Endodermal cell (in vitro differentiated cells): ENCODE measurements at regions not wholly inside any gene's neighbourhood (a gene's known extent, or its start where the extent isn't known, plus 50 kb on each side); places are given as distances from the start of the nearest gene placed in this dataset.

Experiments
- DNase-seq: peaks from one replicate; pipeline ENCODE4 v3.0.0-alpha.2; 2017
- H3K27ac ChIP-seq: 2 replicates; pipeline ENCODE4 v1.5.1; 2013; ENCODE audit warnings: mild to moderate bottlenecking, low read depth, low read length, moderate library complexity
- H3K27me3 ChIP-seq: 2 replicates; pipeline ENCODE4 v1.6.1; 2013; ENCODE audit warnings: mild to moderate bottlenecking, low read length, moderate library complexity; ENCODE audit not compliant: insufficient read depth, control insufficient read depth, poor library complexity, severe bottlenecking
- H3K36me3 ChIP-seq: 2 replicates; pipeline ENCODE4 v1.7.0; 2013; ENCODE audit warnings: mild to moderate bottlenecking, low read length, moderate library complexity; ENCODE audit not compliant: control insufficient read depth, insufficient read depth
- H3K4me1 ChIP-seq: one replicate; pipeline ENCODE4 v1.7.0; 2013; ENCODE audit warnings: low read length; ENCODE audit not compliant: control insufficient read depth, insufficient read depth
- H3K4me3 ChIP-seq: 2 replicates; pipeline ENCODE4 v1.5.1; 2013; ENCODE audit warnings: mild to moderate bottlenecking, low read length, moderate library complexity
- H3K9ac ChIP-seq: 2 replicates; pipeline ENCODE4 v1.6.1; 2013; ENCODE audit warnings: mild to moderate bottlenecking, low read length, moderate library complexity; ENCODE audit not compliant: poor library complexity, severe bottlenecking; ENCODE audit errors: extremely low read depth
- H3K9me3 ChIP-seq: 2 replicates; pipeline ENCODE4 v1.6.1; 2013; ENCODE audit warnings: mild to moderate bottlenecking, low read length, moderate library complexity; ENCODE audit not compliant: control insufficient read depth
- H3K27ac Mint-ChIP-seq: 2 replicates; pipeline ENCODE4 v1.8.0; 2020; ENCODE audit warnings: mixed read lengths
- H3K27me3 Mint-ChIP-seq: 2 replicates; pipeline ENCODE4 v1.8.0; 2021; ENCODE audit warnings: mild to moderate bottlenecking, mixed read lengths; ENCODE audit not compliant: insufficient read depth
- H3K36me3 Mint-ChIP-seq: 2 replicates; pipeline ENCODE4 v1.8.0; 2020; ENCODE audit warnings: low read depth, mixed read lengths
- H3K4me1 Mint-ChIP-seq: 2 replicates; pipeline ENCODE4 v1.8.0; 2020; ENCODE audit warnings: mixed read lengths
- H3K4me3 Mint-ChIP-seq: 2 replicates; pipeline ENCODE4 v1.8.0; 2020; ENCODE audit warnings: mild to moderate bottlenecking, moderate library complexity, mixed read lengths
- H3K9me3 Mint-ChIP-seq: 2 replicates; pipeline ENCODE4 v1.8.0; 2020; ENCODE audit warnings: mild to moderate bottlenecking, mixed read lengths
- CTCF ChIP-seq: fragments of 200-600 bp; sonication (generic); conservative IDR thresholded peaks from 2 replicates; pipeline ENCODE4 v1.5.0; 2021; ENCODE audit warnings: antibody characterized with exemption, mild to moderate bottlenecking
- WGBS, 2 experiments: methylation state at CpG; one replicate each; pipeline versions ENCODE4 v1.1.5 to v1.1.7; 2013; ENCODE audit warnings: missing lambda C conversion rate in 2 of 2, mixed read lengths in 1 of 2; ENCODE audit not compliant: insufficient coverage in 1 of 2, insufficient read length in 1 of 2; 5-methylcytosine and 5-hydroxymethylcytosine counted together

GRCh38 chr9:11347437-11347836, 734.6 kb upstream of the PTPRD start:
- no peak for TF ChIP-seq CTCF
- H3K36me3 ChIP-seq = no peaks in the 10 kb centered on the region
- H3K27me3 Mint-ChIP-seq = no peaks in the 10 kb centered on the region
- DNase-seq = no peak
- H3K36me3 Mint-ChIP-seq = no peaks in the 10 kb centered on the region
- H3K4me1 Mint-ChIP-seq = peaks cover 8% of the 10 kb centered on the region
- H3K9me3 ChIP-seq = peaks cover 11% of the 10 kb centered on the region
- H3K27ac ChIP-seq = no peak overlapping the region
- H3K4me3 Mint-ChIP-seq = no peak overlapping the region
- H3K27me3 ChIP-seq = no peaks in the 10 kb centered on the region
- H3K9me3 Mint-ChIP-seq = no peaks in the 10 kb centered on the region
- H3K27ac Mint-ChIP-seq = no peak overlapping the region
- no peak overlapping the region for H3K9ac ChIP-seq
- no peak overlapping the region for H3K4me3 ChIP-seq
- no peaks in the 10 kb centered on the region for H3K4me1 ChIP-seq

GRCh38 chr9:11348366-11348765, 735.6 kb upstream of the PTPRD start:
- Histone ChIP-seq H3K4me1 (no peaks in the 10 kb centered on the region), H3K9me3 (peaks cover 11% of the 10 kb centered on the region), H3K4me3 (no peak overlapping the region), H3K27ac (no peak overlapping the region), H3K36me3 (no peaks in the 10 kb centered on the region), H3K27me3 (no peaks in the 10 kb centered on the region), H3K9ac (no peak overlapping the region)
- no peak overlapping the region for H3K27ac Mint-ChIP-seq
- peaks cover 5% of the 10 kb centered on the region for H3K4me1 Mint-ChIP-seq
- WGBS, 2 experiments = 92 to 100% methylated on average over 3 to 5 of the region's 5 CpGs
- H3K9me3 Mint-ChIP-seq = no peaks in the 10 kb centered on the region
- DNase-seq = no peak
- no peaks in the 10 kb centered on the region for H3K36me3 Mint-ChIP-seq
- H3K27me3 Mint-ChIP-seq = no peaks in the 10 kb centered on the region
- H3K4me3 Mint-ChIP-seq = no peak overlapping the region
- no peak for TF ChIP-seq CTCF

- no peaks in the 10 kb centered on the region for H3K36me3 ChIP-seq
- peaks cover 11% of the 10 kb centered on the region for H3K9me3 ChIP-seq
- DNase-seq = no peak
- peaks cover 5% of the 10 kb centered on the region for H3K4me1 Mint-ChIP-seq
- no peaks in the 10 kb centered on the region for H3K36me3 Mint-ChIP-seq
- no peak for TF ChIP-seq CTCF
- H3K27me3 ChIP-seq = no peaks in the 10 kb centered on the region
- H3K27ac ChIP-seq = no peak overlapping the region
- no peaks in the 10 kb centered on the region for H3K4me1 ChIP-seq
- no peak overlapping the region for H3K4me3 ChIP-seq
- no peak overlapping the region for H3K9ac ChIP-seq
- no peak overlapping the region for H3K4me3 Mint-ChIP-seq
- no peaks in the 10 kb centered on the region for H3K9me3 Mint-ChIP-seq
- no peak overlapping the region for H3K27ac Mint-ChIP-seq
- H3K27me3 Mint-ChIP-seq = no peaks in the 10 kb centered on the region
- WGBS, 2 experiments = 80 to 95% methylated on average over 1 to 5 of the region's 5 CpGs
Observed at GRCh38 chr9:11349187-11349586, 736.4 kb upstream of the PTPRD start.
